Rectal smooth muscle tissue (tissue), 1 donor: ENCODE measurements at regions not wholly inside any gene's neighbourhood (a gene's known extent, or its start where the extent isn't known, plus 50 kb on each side); places are given as distances from the start of the nearest gene placed in this dataset.

Source experiments
- H3K27ac ChIP-seq: one replicate; pipeline ENCODE4 v1.7.0; 2013; ENCODE audit warnings: low read depth, low read length, inconsistent platforms
- H3K27me3 ChIP-seq: one replicate; pipeline ENCODE4 v1.7.0; 2013; ENCODE audit warnings: low read length; ENCODE audit not compliant: control insufficient read depth, insufficient read depth
- H3K36me3 ChIP-seq: one replicate; pipeline ENCODE4 v1.7.0; 2013; ENCODE audit warnings: low read length; ENCODE audit not compliant: control insufficient read depth, insufficient read depth
- H3K4me1 ChIP-seq: one replicate; pipeline ENCODE4 v1.7.0; 2013; ENCODE audit warnings: low read length; ENCODE audit not compliant: control insufficient read depth, insufficient read depth
- H3K4me3 ChIP-seq: one replicate; pipeline ENCODE4 v1.7.0; 2013; ENCODE audit warnings: low read length
- H3K9ac ChIP-seq: one replicate; pipeline ENCODE4 v1.7.0; 2013; ENCODE audit warnings: low read length

DNA sequence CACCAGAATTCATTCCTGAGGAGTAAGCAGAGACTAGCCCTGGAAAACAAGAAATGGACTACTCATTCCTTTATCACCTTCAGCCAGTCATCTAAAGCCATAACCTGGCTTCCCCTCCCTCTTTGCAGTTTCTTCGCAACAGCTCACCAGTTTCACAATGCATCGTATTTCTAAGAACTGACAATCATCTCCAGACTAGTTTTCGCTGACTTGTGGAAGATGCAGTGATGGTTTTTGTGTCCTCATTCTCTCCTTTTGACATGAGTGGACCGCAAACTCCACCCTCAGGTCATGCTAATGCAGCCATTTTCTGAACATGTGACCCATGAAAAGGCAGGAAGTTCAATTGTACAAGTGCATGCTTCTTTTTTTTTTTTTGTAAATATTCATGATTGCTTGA lies 1203.5 kb downstream of the PCDH7 start:
- H3K9ac ChIP-seq, result no peak overlapping the region
- H3K36me3 ChIP-seq, result no peaks in the 10 kb centered on the region
- no peaks in the 10 kb centered on the region for H3K27me3 ChIP-seq
- no peak overlapping the region for H3K4me3 ChIP-seq
- no peak overlapping the region for H3K27ac ChIP-seq
- no peaks in the 10 kb centered on the region for H3K4me1 ChIP-seq

DNA sequence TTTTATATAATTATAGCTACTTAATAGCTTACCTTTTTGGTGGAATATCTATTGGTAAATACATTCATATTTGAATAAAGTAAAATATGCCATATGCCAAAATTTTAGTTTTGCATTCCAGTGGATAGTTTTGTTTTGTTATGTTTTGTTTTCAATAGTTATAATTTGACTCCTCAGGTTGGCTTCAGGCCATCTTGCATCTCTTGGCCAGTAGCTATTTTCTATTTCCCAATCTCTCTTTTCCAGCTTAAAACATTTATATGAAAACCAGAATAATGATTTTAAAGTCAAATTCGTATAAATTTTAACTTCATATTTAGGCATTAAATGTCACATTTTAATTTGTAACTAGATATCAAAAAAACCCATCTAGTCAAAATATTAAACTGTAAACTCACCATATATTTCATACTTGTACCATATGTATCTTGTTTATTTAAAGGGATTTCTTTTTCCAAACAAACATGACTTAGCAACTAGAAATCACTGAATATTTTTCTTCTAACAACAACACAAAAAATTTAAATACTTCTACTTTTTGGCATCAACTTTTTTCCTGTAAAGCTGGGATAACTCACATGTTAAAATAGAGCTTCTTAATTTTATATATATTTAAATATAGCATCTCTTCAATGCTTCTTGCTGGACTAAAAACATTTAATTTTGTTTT lies 1209.6 kb downstream of the PCDH7 start:
- Histone ChIP-seq H3K27me3 (no peaks in the 10 kb centered on the region), H3K4me1 (no peaks in the 10 kb centered on the region), H3K4me3 (no peak overlapping the region), H3K36me3 (no peaks in the 10 kb centered on the region), H3K9ac (no peak overlapping the region), H3K27ac (no peak overlapping the region)

DNA sequence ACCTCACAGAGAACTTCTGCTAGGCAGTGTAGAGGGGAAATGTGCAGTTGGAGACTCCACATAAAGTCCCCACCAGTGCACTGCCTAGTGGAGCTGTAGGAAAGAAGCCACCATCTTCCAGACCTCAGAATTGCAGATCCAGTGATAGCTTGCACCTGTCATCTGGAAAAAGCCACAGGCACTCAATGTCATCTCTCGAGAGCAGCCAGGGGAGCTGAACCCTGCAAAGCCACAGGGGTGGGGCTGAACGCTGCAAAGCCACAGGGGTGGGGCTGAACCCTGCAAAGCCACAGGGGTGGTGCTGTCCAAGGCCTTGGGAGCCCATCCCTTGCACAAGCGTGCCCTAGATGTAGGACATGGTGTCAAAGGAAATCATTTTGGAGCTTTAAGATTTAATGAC lies 1226.3 kb downstream of the PCDH7 start:
- Histone ChIP-seq H3K27ac (no peak overlapping the region), H3K4me3 (no peak overlapping the region), H3K4me1 (no peaks in the 10 kb centered on the region), H3K9ac (no peak overlapping the region), H3K36me3 (no peaks in the 10 kb centered on the region), H3K27me3 (no peaks in the 10 kb centered on the region)

DNA sequence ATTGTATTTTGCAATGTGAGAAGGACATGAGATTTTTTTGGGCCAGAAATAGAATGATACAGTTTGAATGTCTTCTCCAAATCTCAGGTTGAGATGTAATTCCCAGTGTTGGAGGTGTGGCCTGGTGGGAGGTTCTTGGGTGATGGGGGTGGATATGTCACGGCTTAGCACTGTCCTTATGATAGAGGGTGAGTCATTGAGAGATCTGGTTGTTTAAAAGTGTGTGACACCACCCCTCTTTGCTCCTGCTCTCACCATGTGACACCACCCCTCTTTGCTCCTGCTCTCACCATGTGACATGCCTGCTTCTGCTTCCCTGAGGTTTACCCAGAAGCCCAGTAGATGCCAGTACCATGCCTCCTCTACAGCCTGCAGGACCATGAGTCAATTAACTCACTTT lies 1226.9 kb downstream of the PCDH7 start:
- H3K4me3 ChIP-seq, result no peak overlapping the region
- no peaks in the 10 kb centered on the region for H3K4me1 ChIP-seq
- no peaks in the 10 kb centered on the region for H3K36me3 ChIP-seq
- no peak overlapping the region for H3K27ac ChIP-seq
- no peaks in the 10 kb centered on the region for H3K27me3 ChIP-seq
- no peak overlapping the region for H3K9ac ChIP-seq

DNA sequence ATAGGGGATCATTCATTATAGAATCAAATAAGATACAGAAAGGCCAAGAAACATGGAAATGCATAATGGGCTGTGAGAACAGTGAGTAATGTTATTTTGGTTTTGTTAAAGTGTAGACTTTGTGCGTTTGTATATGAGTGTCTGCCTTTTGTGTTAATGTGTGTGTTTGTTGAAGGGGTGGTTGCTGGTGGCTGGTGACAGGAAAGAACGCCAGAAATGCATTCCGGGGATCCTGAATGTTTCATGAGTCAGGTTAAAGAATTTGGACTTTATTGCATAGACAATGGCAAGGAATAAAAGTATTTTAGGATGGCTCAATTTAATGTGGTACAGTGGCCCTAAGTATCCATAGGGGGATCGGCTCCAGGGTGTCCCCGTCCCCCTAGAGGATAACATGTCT lies 1228.9 kb downstream of the PCDH7 start:
- Histone ChIP-seq H3K27me3 (no peaks in the 10 kb centered on the region), H3K4me1 (no peaks in the 10 kb centered on the region), H3K36me3 (no peaks in the 10 kb centered on the region), H3K4me3 (no peak overlapping the region), H3K9ac (no peak overlapping the region), H3K27ac (no peak overlapping the region)

DNA sequence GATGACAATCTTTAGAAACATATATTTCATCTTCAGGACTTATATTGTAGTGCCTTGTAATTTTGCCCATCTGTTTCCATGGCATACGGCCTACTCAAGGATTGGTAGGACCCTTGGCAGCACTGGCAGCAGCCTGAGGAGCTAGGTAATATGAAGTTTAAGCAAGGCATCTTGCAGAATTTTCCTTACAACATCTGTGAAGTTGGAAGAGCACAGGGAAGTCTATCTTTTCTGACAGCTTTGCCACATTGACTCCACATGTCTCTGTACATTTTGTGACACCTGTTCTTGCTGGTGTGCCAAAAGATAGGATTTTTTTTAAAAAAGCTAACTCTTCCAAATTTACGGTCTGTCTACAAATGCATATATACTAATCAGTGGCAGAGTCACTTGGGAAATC lies 1235.2 kb downstream of the PCDH7 start:
- no peaks in the 10 kb centered on the region for H3K4me1 ChIP-seq
- no peak overlapping the region for H3K4me3 ChIP-seq
- no peak overlapping the region for H3K27ac ChIP-seq
- no peak overlapping the region for H3K9ac ChIP-seq
- H3K27me3 ChIP-seq, result no peaks in the 10 kb centered on the region
- H3K36me3 ChIP-seq, result no peaks in the 10 kb centered on the region

DNA sequence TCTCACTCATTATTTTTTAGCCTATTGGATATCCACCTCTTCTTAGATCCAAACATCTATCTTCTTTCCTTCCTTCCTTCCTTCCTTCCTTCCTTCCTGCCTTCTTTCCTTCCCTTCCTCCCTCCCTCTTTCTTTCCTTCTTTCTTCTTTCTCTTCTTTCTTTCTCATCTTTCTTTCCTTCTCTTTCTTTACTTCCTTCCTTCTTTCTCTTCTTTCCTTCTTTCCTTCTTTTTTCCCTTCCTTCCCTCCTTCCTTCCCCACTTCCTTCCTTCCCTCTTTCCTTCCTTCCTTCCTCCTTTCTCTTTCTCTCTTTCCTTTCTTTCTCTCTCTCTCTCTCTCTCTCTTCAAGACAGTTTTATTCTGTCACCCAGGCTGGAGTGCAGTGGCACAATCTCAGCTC lies 1239.8 kb downstream of the PCDH7 start:
- no peaks in the 10 kb centered on the region for H3K36me3 ChIP-seq
- no peak overlapping the region for H3K27ac ChIP-seq
- H3K27me3 ChIP-seq, result no peaks in the 10 kb centered on the region
- no peak overlapping the region for H3K4me3 ChIP-seq
- H3K9ac ChIP-seq, result no peak overlapping the region
- H3K4me1 ChIP-seq, result no peaks in the 10 kb centered on the region

DNA sequence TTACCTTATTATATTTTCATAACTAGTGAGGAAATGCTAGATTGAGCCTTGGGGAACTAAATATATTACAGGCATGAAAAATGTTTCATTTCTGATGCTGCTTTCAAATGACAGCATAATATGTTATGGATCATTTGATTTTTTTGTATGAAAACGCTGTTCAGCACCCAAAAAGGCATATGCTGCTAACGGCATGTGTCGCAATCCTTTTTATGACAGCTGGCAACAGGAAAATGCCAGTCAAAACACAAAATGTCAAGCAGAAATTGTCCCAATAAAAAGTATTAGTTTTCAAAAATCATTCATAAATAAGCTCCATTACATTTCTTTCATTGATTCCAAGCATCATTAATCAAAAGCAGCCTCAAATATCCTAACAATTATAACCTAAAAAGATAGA lies 1244.5 kb downstream of the PCDH7 start:
- Histone ChIP-seq H3K27ac (no peak overlapping the region), H3K27me3 (no peaks in the 10 kb centered on the region), H3K36me3 (no peaks in the 10 kb centered on the region), H3K9ac (no peak overlapping the region), H3K4me3 (no peak overlapping the region), H3K4me1 (no peaks in the 10 kb centered on the region)

DNA sequence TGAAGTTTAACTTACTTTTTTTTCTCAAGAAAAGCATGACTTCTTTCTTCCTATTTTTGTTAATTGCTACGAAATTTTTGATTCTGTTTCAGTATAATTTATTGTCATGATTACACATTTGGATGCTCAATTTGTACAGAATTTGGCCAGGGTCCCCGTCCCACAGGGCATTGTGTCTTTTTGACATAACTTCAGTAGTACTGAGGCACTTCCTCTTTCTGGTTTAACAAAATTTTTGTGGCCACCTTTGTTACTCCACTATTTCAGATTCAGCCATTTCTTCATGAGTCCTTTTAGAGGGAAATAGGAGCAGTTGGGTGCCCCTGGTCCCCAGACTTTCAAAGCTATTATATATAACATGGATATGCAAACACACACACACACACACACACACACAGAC lies 1248.7 kb downstream of the PCDH7 start:
- H3K4me1 ChIP-seq, result no peaks in the 10 kb centered on the region
- H3K4me3 ChIP-seq, result no peak overlapping the region
- no peaks in the 10 kb centered on the region for H3K27me3 ChIP-seq
- H3K36me3 ChIP-seq, result no peaks in the 10 kb centered on the region
- no peak overlapping the region for H3K9ac ChIP-seq
- H3K27ac ChIP-seq, result no peak overlapping the region

DNA sequence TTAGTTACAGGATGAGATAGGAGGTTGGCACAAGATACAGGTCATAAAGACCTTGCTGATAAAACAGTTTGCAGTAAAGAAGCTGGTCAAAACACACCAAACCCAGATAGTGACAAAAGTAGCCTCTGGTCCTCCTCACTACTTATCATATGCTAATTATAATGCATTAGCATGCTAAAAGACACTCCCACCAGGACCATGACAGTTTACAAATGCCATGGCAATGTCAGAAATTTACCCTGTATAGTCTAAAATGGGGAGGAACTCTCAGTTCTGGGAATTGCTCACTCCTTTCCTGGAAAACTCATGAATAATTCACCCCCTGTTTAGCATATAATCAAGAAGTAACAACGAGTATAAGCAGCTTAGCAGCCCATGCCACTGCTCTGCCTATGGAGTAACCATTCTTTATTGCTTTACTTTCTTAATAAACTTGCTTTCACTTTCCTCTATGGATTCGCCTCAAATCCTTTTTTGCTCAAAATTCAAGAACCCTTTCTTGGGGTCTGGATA lies 1254.4 kb downstream of the PCDH7 start:
- no peaks in the 10 kb centered on the region for H3K27me3 ChIP-seq
- no peak overlapping the region for H3K4me3 ChIP-seq
- H3K9ac ChIP-seq, result no peak overlapping the region

DNA sequence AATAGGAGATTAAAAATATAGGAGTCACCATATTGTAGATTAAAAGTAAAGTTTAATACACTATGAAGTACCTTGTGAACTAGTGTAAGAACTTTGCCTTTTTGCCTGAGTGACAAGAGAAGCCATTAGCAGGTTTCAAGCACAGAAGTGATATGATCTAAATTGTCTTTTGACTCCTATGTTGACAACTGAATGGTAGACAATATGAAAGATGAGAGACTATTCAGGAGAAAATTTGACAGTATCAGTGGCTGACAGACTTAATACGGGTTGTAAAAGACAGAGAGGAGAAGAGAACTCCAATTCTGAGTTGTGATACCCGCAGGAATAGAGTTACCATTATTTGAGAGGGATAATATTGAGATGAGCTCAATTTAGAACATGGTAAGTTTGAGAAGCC lies 1259.8 kb downstream of the PCDH7 start:
- H3K27me3 ChIP-seq, result no peaks in the 10 kb centered on the region
- H3K9ac ChIP-seq, result no peak overlapping the region
- H3K27ac ChIP-seq, result no peak overlapping the region
- no peaks in the 10 kb centered on the region for H3K4me1 ChIP-seq
- H3K36me3 ChIP-seq, result no peaks in the 10 kb centered on the region
- no peak overlapping the region for H3K4me3 ChIP-seq

More for the DNA sequence above, 1254.4 kb downstream of the PCDH7 start:
- Histone ChIP-seq H3K4me1 (no peaks in the 10 kb centered on the region), H3K36me3 (no peaks in the 10 kb centered on the region), H3K27ac (no peak overlapping the region)

DNA sequence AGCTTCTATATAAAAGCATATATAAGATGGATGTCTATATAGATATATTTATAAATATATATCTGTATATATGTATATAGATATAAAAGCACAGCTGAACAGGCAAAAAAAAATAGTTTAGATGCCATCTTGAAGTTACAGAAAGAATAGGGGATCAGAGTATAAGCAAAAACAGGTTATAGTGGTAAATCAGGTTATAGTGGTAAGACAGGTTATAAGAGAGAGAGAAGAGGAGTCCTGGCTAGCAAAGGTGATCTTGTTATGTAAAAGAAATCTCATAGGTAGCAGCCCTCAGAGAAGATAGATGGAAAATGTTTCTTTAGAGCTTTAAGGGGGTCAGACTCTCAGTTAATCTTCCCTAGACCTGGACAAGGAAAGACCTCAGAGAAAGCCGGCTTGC lies 1263.1 kb downstream of the PCDH7 start:
- H3K9ac ChIP-seq, result no peak overlapping the region
- no peak overlapping the region for H3K27ac ChIP-seq
- H3K4me1 ChIP-seq, result no peaks in the 10 kb centered on the region
- no peaks in the 10 kb centered on the region for H3K36me3 ChIP-seq
- no peaks in the 10 kb centered on the region for H3K27me3 ChIP-seq
- no peak overlapping the region for H3K4me3 ChIP-seq

DNA sequence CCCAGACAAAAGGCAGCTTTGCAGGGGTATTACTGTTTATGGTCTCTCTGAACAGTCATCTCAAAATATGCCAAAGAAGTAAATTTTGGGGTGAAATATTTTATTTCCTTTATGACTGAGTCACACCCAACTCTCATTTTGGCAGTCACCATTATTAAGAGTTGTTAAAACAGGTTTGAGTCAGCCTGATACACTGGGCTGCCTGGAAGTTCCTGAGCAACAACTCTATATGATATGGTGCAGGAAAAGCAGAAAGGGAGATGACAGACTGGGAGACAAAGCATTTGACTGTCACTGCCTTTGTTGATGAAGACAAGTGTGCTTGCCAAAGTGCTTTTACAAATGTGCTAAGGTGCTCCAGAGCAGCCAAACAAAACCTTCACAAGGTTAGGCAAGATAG lies 1263.5 kb downstream of the PCDH7 start:
- H3K36me3 ChIP-seq, result no peaks in the 10 kb centered on the region
- no peak overlapping the region for H3K4me3 ChIP-seq
- no peaks in the 10 kb centered on the region for H3K4me1 ChIP-seq
- H3K9ac ChIP-seq, result no peak overlapping the region
- H3K27ac ChIP-seq, result no peak overlapping the region
- no peaks in the 10 kb centered on the region for H3K27me3 ChIP-seq
